B cell (primary cell): ENCODE measurements at regions not wholly inside any gene's neighbourhood (a gene's known extent, or its start where the extent isn't known, plus 50 kb on each side); places are given as distances from the start of the nearest gene placed in this dataset.

ENCODE experiments used
- ATAC-seq: fragments of 200-7000 bp; cut with Tn5 transposase; one replicate; pipeline ENCODE4 v1.10.0; 2021; ENCODE audit warnings: low read depth, mild to moderate bottlenecking, moderate number of reproducible peaks, moderate library complexity
- CTCF ChIA-PET: fragments of 350-600 bp; sonication (Branson Sonifier 250); formaldehyde crosslinking; loops from one replicate; lab custom pipeline; 2021; ENCODE audit warnings: antibody characterized with exemption, inconsistent platforms; lab: Charles Lee
- POLR2A ChIA-PET: fragments of 350-600 bp; sonication (Branson Sonifier 250); formaldehyde crosslinking; loops from one replicate; lab custom pipeline; 2021; ENCODE audit warnings: antibody characterized with exemption; lab: Charles Lee
- DNase-seq: peaks from one replicate; pipeline ENCODE4 v3.0.0; 2013
- H2AFZ ChIP-seq: 2 replicates; pipeline ENCODE4 v1.6.1; 2012; ENCODE audit warnings: mild to moderate bottlenecking, low read depth, low read length; ENCODE audit not compliant: insufficient read depth, poor library complexity, severe bottlenecking
- H3K27ac ChIP-seq, 2 donors: 1 replicate in 1 of 2; 2 replicates in 1 of 2; pipeline ENCODE4 v1.5.1; 2012 to 2013; ENCODE audit warnings: low read length in 2 of 2, mild to moderate bottlenecking in 2 of 2, moderate library complexity in 1 of 2
- H3K27me3 ChIP-seq, 4 experiments: fragments of 200-600 bp in 1 of 4; sonication (generic) in 1 of 4; replicated peaks in 1 of 4; 1 replicate in 2 of 4; 2 replicates in 2 of 4; pipeline versions ENCODE4 v1.6.1 to v1.7.0; 2013 to 2016; ENCODE audit warnings: low read length in 3 of 4, mild to moderate bottlenecking in 2 of 4, mixed read lengths in 1 of 4, moderate library complexity in 1 of 4; ENCODE audit not compliant: insufficient read depth in 4 of 4, control insufficient read depth in 3 of 4; ENCODE audit errors: control extremely low read depth in 1 of 4
- H3K36me3 ChIP-seq, 2 experiments: replicated peaks in 1 of 2; 1 replicate in 1 of 2; 2 replicates in 1 of 2; pipeline versions ENCODE4 v1.6.1 to v1.7.1; 2013; ENCODE audit warnings: low read length in 1 of 2; ENCODE audit not compliant: insufficient read depth in 2 of 2, control insufficient read depth in 1 of 2; ENCODE audit errors: control extremely low read depth in 1 of 2, extremely low read depth in 1 of 2
- H3K4me1 ChIP-seq, 2 donors: fragments of 200-600 bp in 1 of 2; sonication (generic) in 1 of 2; 1 replicate in 1 of 2; 2 replicates in 1 of 2; pipeline versions ENCODE4 v1.5.1 to v1.6.1; 2013 to 2017; ENCODE audit warnings: low read length in 2 of 2; ENCODE audit not compliant: control insufficient read depth in 2 of 2, insufficient read depth in 2 of 2
- H3K4me2 ChIP-seq: replicated peaks from 2 replicates; pipeline ENCODE3; 2012; ENCODE audit warnings: mild to moderate bottlenecking, low read depth, low read length; ENCODE audit not compliant: poor library complexity, severe bottlenecking
- H3K4me3 ChIP-seq, 5 experiments: fragments of 200-600 bp in 1 of 5; sonication (generic) in 1 of 5; 1 replicate in 3 of 5; 2 replicates in 2 of 5; pipeline versions ENCODE4 v1.5.1 to v1.7.0; 2011 to 2016; ENCODE audit warnings: low read length in 4 of 5, mild to moderate bottlenecking in 4 of 5, low read depth in 2 of 5, control low read depth in 1 of 5, moderate library complexity in 1 of 5; ENCODE audit not compliant: insufficient read depth in 1 of 5; ENCODE audit errors: control extremely low read depth in 1 of 5, extremely low read depth in 1 of 5
- H3K79me2 ChIP-seq: fragments of 200-600 bp; sonication (generic); one replicate; pipeline ENCODE4 v1.6.0; 2016; ENCODE audit warnings: low read length; ENCODE audit not compliant: control insufficient read depth, insufficient read depth
- H3K9ac ChIP-seq: fragments of 200-600 bp; sonication (generic); 2 replicates; pipeline ENCODE4 v1.6.1; 2017; ENCODE audit warnings: mild to moderate bottlenecking, low read length, moderate library complexity
- H3K9me3 ChIP-seq, 3 donors: one replicate each; pipeline versions ENCODE4 v1.6.1 to v1.7.1; 2013; ENCODE audit warnings: low read length in 2 of 3; ENCODE audit not compliant: control insufficient read depth in 2 of 3, insufficient read depth in 1 of 3; ENCODE audit errors: control extremely low read depth in 1 of 3
- H4K20me1 ChIP-seq: 2 replicates; pipeline ENCODE4 v1.6.0; 2012; ENCODE audit warnings: mild to moderate bottlenecking, low read length; ENCODE audit not compliant: insufficient read depth, control insufficient read depth, poor library complexity, severe bottlenecking
- H3K27ac Mint-ChIP-seq: one replicate; pipeline ENCODE4 v1.8.0; 2021; ENCODE audit warnings: mixed read lengths
- H3K27me3 Mint-ChIP-seq: one replicate; pipeline ENCODE4 v1.8.0; 2021; ENCODE audit warnings: mixed read lengths
- H3K4me1 Mint-ChIP-seq: one replicate; pipeline ENCODE4 v1.8.0; 2021; ENCODE audit warnings: mixed read lengths
- H3K4me3 Mint-ChIP-seq: one replicate; pipeline ENCODE4 v1.8.0; 2021; ENCODE audit warnings: mixed read lengths
- H3K9me3 Mint-ChIP-seq: one replicate; pipeline ENCODE4 v1.8.0; 2022; ENCODE audit warnings: mixed read lengths; ENCODE audit not compliant: insufficient read depth
- EZH2 ChIP-seq: IDR thresholded peaks from 2 replicates; pipeline ENCODE4 v1.6.1; 2012; ENCODE audit warnings: borderline replicate concordance, low read depth, mild to moderate bottlenecking, moderate library complexity, low read length; ENCODE audit not compliant: insufficient read depth, poor library complexity, severe bottlenecking
- WGBS: methylation state at CpG from one replicate; pipeline ENCODE4 v1.1.5; 2013; ENCODE audit warnings: missing lambda C conversion rate; ENCODE audit not compliant: insufficient coverage; 5-methylcytosine and 5-hydroxymethylcytosine counted together
- intact Hi-C: fragments of 100-400 bp; cut with micrococcal nuclease; formaldehyde crosslinking; loops from one replicate; pipeline ENCODE4 v1.10.0; 2022
- TF ChIP-seq, protein P1 (sequence below): fragments of 200-600 bp; IDR thresholded peaks from one replicate; pipeline ENCODE4 v1.8.0; 2022; ENCODE audit warnings: antibody characterized with exemption, mild to moderate bottlenecking

DNA sequence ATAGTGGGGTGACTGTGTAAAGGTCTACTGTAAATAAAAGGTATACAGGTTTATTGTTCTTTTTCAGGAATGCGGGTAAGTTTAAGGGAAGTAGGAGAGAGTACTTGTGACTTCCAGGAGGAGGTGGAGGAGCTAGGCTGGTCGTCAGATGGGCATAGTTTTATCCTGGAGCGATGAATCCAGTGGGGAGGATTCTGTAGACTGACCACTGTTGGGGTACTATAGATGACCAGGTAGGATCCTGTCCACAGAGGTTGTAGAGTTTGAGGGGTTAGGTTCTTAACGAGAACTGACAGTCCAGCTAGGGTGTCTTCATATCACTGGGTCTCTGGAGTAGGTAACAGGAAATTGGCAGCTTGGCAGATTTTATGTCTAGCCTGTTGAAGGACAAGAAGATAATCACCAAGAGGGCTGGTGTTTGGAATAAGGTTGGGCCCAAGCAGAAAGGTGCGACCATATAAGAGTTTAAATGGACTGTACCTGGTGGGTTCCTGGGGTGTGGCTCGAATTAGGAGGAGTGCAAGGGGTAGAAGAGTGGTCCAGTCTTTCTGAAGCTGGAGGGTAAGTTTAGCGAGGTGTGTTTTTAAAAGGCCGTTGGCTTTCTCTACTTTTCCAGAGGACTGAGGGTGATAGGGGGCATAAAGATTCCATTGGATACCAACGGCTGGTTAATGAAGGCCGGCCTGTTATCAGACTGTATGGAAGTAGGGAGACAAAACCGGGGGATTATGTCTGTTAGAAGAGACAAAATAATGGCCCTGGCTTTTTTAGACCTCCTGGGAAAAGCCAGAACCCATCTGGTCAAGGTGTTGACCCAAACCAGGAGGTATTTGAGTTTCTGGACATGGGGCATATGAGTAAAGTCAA, 751.3 kb upstream of the ADGRB3 start:
- no peaks in the 10 kb centered on the region for H3K36me3 ChIP-seq
- H2AFZ ChIP-seq, result no peak overlapping the region
- Mint-ChIP-seq H3K4me1 (no peaks in the 10 kb centered on the region), H3K27me3 (no peaks in the 10 kb centered on the region), H3K27ac (no peak overlapping the region), H3K9me3 (no peaks in the 10 kb centered on the region), H3K4me3 (no peak overlapping the region)
- H3K27ac ChIP-seq, result no peak overlapping the region
- no peak overlapping the region for H3K4me2 ChIP-seq
- no peak overlapping the region for H3K9ac ChIP-seq
- ChIA-PET POLR2A (no interaction called here), CTCF (no interaction called here)
- no peaks in the 10 kb centered on the region for H3K79me2 ChIP-seq
- no peak overlapping the region for H3K4me3 ChIP-seq
- ATAC-seq (no peak), DNase-seq (no peak)
- no peaks in the 10 kb centered on the region for H4K20me1 ChIP-seq
- H3K9me3 ChIP-seq, result peaks cover 0 to 17% (median 0%) of the 10 kb centered on the region in 3 donors
- H3K27me3 ChIP-seq, result no peaks in the 10 kb centered on the region
- WGBS, result 90% methylated on average over 11 of the region's 11 CpGs
- TF ChIP-seq EZH2, result no peak
- TF ChIP-seq, protein P1, sequence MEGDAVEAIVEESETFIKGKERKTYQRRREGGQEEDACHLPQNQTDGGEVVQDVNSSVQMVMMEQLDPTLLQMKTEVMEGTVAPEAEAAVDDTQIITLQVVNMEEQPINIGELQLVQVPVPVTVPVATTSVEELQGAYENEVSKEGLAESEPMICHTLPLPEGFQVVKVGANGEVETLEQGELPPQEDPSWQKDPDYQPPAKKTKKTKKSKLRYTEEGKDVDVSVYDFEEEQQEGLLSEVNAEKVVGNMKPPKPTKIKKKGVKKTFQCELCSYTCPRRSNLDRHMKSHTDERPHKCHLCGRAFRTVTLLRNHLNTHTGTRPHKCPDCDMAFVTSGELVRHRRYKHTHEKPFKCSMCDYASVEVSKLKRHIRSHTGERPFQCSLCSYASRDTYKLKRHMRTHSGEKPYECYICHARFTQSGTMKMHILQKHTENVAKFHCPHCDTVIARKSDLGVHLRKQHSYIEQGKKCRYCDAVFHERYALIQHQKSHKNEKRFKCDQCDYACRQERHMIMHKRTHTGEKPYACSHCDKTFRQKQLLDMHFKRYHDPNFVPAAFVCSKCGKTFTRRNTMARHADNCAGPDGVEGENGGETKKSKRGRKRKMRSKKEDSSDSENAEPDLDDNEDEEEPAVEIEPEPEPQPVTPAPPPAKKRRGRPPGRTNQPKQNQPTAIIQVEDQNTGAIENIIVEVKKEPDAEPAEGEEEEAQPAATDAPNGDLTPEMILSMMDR, result no peak
- no peaks in the 10 kb centered on the region for H3K4me1 ChIP-seq
- intact Hi-C loops, result no loop called here
